ENCODE measurements at regions not wholly inside any gene's neighbourhood (a gene's known extent, or its start where the extent isn't known, plus 50 kb on each side); places are given as distances from the start of the nearest gene placed in this dataset.

DNA sequence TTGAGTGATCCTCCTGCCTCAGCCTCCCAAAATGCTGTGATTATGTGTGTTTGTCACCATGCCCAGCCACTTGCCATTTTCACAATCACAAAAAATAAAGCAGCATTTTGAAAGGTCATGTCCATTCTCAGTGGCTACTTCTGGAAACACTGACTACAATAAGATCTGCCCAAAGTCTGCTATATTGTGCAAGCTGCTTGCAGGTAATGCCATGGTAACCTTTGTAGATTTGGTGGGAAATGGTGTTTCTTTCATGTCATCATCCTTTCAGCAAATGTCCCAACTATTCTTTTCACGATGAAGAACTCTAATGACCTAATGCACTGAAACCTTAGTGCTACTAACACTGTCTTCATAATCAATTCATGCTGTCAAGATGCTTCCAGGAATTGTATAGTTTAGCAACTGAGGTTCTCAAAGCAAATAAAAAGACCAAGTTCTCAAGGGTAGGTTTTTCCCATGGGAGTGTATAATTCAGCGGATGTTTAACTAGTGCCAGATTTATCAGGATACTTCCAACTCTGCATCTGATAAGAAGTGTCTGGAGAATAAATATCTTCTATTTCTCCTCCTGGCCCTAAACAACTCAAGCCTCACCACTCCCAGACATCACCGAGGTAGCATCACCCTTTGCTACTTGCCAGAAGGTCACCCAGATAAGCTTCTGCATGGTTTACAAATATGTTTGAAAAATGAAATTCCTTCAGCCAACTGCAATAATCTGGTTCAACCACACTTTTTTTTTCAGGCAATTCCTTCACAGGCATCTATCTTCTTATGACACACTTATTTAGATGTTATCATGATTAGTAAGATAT, 132.0 kb upstream of the ZC3H11B start:
- H3K27ac ChIP-seq, result no peak overlapping the region
- TF ChIP-seq, protein P1, sequence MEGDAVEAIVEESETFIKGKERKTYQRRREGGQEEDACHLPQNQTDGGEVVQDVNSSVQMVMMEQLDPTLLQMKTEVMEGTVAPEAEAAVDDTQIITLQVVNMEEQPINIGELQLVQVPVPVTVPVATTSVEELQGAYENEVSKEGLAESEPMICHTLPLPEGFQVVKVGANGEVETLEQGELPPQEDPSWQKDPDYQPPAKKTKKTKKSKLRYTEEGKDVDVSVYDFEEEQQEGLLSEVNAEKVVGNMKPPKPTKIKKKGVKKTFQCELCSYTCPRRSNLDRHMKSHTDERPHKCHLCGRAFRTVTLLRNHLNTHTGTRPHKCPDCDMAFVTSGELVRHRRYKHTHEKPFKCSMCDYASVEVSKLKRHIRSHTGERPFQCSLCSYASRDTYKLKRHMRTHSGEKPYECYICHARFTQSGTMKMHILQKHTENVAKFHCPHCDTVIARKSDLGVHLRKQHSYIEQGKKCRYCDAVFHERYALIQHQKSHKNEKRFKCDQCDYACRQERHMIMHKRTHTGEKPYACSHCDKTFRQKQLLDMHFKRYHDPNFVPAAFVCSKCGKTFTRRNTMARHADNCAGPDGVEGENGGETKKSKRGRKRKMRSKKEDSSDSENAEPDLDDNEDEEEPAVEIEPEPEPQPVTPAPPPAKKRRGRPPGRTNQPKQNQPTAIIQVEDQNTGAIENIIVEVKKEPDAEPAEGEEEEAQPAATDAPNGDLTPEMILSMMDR (conservative IDR thresholded peaks at IDR 0.05), result no peak

DNA sequence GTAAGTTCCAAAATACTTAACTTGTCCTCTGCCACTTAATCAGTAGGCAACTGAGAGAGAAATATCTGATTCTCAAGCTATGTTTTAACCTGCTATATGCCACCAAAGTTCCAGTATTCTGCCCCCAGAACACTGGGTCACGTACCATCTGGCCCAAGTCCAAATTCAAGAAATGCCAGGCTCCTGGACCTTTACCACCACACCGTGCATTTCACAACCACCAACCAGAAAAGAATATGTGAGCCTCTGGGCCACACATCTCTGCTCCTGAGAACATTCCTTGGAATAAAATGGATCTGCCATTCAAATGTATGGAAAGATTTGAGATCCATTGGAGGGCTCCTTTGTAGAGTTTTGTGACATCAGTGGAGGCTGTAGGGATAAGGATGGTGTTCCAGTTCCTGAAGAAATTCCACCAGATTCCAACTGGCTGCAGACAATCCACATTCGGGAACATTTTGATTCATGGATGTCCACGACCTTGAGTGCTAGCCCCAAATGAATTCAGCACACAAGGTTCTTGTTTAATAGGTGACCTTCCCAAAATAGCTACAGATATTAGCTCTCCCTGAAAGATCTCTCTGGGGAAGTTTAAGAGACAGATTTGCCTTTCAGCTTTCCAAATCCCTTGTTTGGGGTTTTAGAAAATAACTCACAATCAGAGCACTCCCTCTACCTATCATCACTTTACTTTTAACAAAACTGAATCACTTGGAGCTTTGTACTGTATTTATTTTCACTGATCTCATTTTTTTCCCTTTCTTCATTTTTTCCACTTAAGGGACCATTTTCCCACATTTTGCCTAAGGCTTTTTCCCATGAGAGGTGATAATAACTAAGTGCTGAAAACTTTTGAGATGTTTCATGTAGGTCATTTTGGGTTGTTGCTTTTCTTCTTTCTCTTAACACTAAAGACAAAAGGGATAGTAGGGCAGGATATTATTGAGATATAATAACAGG, 128.4 kb upstream of the ZC3H11B start:
- TF ChIP-seq, protein P1 (conservative IDR thresholded peaks at IDR 0.05), result no peak
- H3K27ac ChIP-seq, result no peak overlapping the region

DNA sequence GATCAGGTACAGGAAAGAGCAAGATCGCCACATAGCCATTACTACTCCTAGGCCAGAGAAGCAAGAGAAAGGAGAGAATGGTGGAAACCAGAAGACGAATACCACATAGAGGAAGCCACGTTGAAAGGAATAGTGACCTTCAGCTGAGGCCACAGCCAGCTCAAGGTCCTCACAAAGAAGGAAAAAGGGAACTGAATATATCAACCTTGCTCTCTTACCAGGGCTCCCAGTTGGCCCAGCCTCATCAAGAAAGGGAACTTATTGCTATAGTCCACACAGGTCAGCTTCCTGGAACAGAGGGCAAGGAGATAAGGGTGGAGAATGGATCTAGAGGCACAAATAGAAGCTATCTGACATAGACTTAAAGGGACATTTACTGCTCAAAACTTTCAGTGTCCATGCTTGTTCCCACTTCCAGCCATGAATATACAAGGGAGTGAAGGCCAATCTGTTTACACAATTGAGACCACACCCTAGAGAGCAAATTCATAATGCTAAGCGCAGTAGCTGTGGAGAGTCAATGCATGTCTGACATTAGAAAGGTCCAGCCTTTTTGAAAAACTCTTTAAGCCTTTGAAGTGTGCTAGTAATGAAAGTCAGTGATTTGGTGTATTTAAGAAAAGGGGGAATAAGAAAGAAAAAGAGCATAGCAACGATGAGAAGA, 120.7 kb upstream of the ZC3H11B start:
- H3K27ac ChIP-seq, result no peak overlapping the region
- TF ChIP-seq, protein P1 (conservative IDR thresholded peaks at IDR 0.05), result no peak

DNA sequence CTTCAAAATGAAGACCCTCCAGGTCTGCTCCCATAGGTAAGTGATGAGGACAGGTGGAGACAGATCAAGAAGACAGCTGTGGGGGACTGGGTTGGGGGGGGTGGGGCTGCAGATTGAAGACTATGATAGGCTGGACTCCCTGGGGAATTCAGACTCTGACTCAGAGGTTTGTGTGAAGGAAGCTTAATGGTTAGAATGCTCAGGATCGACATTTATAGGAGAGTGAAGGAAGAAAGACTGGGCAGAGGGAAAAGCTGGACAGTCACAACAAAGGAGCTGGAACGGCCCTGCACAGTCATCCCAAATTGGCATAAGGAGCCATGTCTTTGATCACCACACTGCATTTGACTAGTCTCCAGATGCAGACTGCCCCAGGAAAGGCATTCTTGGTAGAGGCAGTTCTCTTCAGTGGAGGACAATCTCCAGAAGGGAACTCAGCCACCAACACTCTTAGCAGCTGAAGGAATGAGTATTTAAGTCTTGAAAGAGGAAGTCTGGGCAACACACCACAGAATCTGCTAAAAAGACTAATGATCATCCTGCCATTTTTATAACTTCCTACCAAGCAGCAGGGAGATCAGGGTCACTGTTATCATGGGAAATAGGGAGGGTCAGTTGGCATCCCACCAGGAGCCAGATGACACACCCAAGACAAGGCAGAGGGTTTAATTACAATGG, 120.0 kb upstream of the ZC3H11B start:
- no peak overlapping the region for H3K27ac ChIP-seq
- TF ChIP-seq, protein P1 (conservative IDR thresholded peaks at IDR 0.05), result no peak

DNA sequence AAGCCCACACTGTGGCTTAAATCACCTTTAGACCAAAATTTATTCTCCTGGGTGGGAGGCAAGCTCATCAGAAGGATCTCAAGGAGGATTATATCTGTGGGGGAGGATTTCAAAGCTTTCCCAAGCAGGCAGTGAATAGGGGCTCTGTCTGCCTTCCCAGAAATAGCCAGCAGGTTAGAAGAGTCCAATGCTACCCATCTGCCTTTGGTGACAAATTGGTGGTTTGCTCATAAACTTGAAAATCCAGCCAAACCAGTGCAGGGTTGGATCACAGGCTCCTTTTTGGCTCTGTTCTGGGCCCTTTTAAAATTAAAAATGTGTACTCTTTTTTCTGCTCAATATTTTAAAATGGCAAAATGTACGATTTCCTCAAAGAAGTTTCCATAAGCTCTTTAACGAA, 118.9 kb upstream of the ZC3H11B start:
- TF ChIP-seq, protein P1 (conservative IDR thresholded peaks at IDR 0.05), result no peak
- no peak overlapping the region for H3K27ac ChIP-seq

DNA sequence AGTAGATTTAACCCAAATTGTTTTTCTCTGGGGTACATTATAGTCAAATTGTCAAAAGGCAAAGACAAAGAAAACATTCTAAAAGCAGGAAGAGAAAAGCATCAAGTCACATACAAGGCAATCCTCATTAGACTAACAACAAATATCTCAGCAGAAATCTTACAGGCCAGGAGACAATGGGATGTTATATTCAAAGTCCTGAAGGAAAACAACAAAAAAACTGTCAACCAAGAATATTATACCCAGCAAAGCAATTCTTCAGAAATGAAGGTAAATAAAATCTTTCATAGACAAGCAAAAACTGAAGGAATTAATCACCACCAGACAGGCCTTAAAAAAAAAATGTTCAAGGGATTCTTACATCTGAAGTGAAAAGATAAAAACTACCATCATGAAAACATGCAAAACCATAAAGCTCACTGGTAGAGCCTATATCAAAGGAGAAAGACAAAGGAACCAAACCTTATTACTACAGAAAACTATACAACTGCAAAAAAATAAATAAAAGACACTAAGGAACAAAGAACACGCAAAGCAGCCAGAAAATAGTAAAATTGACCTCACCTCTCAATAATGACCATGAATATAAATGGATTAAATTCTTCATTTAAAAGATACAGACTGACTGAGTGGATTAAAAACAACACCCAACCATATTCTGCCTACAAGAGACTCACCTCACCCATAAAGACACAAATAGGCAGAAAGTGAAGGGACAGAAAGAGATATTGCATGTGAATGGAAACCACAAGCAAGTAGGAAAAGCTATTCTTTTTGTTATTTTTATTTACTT, 113.8 kb upstream of the ZC3H11B start:
- H3K27ac ChIP-seq, result no peak overlapping the region
- TF ChIP-seq, protein P1 (conservative IDR thresholded peaks at IDR 0.05), result no peak
